NK-92 (cell line): ENCODE measurements at regions not wholly inside any gene's neighbourhood (a gene's known extent, or its start where the extent isn't known, plus 50 kb on each side); places are given as distances from the start of the nearest gene placed in this dataset.
"Not testable (repeated sequence)": the region's sequence is repeated elsewhere in the genome, so short reads cannot be mapped to it uniquely, and the experiment has no call there.

Source experiments
- DNase-seq: peaks from one replicate; lab custom pipeline; 2025; ENCODE audit not compliant: unreplicated experiment; lab: John Stamatoyannopoulos, UW

GRCh38 chr18:76721207-76721996 is 101.0 kb upstream of the ZNF236 start:
- DNase-seq = peak; percentile 26

DNA sequence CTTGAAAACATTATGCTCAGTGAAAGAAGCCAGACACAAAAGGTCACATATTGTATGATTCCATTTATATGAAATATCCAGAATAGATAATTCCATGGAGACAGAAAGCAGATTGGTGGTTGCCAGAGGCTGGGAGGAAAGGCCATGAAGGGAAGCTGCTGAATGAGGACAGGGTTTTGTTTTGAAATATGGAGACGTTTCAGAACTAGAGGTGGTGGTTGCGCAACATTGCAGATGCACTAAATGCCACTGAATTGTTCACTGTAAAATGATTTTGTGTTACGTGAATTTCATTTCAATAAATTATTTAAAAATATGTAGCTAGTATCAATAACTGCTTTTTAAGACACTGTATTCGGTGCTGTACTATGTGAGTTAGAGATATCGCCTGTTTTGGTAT is 101.7 kb upstream of the ZNF236 start:
- no peak for DNase-seq

DNA sequence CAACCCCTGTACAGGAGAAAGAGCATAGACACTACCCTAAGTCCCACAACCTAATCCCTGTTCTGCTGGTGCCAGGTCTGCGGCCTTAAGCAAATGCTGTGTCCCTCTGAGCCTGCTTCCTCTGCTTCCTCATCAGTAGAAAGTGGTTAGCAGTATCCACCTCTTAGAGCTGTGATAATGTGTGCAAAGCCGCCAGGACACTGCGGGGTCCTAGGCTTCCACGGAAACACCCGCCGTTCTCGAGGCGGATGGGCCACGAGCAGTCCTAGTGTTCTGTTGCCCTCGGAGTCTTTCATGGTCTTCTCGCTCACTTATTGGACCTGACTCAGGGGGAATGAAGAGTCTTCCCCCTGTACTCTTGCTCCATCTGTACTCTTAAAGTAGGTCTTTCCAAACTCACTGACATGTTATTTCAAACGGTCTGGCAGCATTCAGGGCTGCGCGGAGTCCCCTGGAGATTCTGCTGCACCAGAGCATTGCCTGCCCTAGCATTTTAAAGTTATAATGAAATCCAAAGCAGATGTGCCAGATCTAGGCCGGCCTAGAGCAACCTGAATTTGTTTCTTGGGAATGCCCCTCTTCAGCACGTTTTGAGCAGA is 107.2 kb upstream of the ZNF236 start:
- DNase-seq = no peak

DNA sequence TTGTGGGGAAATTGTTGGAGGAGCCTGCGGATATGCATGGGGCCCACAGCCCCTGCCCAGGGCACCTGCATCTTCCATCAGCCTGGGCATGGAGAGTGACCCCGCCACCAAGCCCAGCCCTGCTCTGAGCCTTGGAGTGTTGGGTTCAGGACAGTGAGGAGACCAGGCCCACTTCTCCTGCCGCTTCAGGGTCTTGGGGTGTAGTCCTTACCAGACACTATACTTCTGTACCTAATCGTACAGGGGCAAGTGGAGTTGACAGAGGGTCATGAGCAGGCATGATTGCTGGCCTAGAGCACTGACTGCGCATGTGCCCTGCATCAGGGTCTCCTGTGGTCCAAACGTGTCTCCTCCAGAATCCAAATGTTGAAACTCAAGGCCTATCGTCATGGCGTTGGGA is 108.9 kb upstream of the ZNF236 start:
- DNase-seq = no peak

- no peak for DNase-seq
Measured at GRCh38 chr18:76712511-76713140, 109.7 kb upstream of the ZNF236 start.

DNA sequence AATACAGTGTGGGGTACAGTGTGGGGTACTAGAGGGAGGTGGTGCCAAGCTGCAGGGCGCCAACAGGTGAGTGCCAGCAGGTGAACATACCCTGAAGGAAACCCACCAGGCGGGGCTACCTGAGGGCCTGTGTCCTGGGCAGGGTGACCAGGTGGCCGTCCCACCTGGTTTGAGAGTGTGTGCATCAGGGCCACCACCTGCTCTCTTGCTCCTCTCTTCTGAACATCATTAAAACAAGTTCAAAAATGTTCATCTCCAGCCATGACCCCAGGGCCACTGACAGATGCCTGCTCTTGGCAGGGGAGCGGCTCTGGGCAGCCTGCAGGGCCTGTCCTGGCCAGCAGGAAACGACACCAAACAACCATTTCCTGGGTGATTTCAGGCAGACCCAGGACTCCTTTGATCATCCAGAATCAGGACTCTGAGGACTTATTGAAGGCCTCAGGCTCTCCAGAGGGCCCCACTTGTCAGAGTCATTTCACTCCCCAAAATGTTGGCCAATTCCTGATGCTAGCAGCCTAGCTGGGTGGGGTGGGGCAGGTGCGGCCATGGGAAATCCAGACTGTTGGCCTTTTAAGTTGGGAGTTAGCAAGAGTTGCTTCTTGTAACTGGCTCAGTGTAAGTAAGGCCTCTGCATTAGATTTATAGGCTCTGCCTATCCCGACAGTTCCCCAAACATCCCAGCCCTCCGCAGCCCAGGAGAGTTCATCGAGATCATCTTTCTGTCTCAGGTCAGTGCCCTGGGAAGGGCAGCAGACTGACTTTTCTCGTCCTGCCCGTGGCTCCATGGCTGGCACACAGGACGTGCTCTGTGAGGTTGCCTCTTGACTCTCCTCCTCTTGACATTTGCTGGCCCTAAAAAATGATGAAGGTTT is 111.5 kb upstream of the ZNF236 start:
- no peak for DNase-seq

DNA sequence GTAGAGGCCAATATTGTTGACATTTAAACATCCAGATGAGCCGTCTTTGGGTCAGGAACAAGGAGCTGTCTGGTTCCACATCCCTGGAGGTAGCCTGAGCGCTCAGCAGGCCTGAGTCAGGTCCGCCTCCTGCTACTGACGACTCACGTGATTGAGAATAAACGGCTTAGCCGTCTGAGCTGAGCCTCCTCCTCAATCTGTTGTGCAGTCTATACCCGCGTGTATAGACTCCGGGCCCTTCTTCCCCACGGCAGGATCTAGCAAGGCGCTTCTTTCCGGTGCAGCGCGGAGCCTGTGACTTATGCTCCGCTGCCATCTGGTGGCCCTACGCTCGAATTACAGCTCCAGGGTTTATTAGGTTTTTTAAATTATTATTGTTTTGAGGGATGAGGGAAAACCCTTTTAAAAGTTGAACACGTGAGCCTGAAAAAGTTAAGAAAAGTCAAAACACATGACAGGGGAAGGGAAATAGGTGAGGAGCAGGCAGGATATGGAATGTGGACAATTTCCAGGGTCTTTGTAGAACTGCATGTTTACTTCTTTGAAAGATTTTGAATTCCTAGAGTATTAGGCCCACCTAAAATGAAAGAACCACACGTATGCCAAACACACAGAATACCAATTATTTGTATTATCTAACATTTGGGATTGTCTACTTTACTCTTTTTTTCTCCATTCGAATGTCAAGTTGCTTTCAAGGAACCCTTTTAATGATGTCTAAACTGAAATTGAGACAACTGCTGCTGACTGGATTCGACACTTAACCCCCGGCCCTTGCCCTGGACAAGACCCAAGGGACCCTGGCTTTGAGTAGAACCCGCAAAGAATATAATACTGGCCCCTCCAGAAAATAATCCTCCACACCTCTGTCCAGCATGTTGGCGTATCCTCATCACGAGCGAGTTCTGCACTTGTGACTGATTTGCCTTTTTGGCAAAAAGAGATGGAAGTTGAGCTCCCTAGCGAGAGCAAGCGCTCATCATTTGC is 112.4 kb upstream of the ZNF236 start:
- no peak for DNase-seq

GRCh38 chr18:76708722-76709353 is 113.5 kb upstream of the ZNF236 start:
- DNase-seq = no peak

GRCh38 chr18:76708071-76708721 is 114.2 kb upstream of the ZNF236 start:
- DNase-seq = no peak

DNA sequence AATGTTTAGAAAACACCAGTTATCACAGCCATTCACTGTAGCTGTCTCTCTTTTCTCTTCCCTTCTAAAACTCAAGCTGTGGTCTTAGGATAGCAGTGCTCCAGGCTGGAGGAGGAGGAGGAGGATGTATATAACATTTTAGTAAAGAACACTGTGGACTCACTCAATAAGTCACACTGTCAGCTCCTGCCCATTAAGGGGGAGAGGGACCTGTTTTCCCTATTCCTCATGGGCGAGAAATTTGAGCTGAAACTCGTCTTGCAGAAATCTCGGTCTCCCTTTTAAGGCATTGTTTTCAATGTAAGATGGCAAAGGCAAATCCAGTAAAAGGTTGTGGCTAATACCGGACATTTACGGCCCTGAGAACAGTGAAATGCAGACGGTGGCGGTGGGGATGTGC is 114.8 kb upstream of the ZNF236 start:
- DNase-seq = no peak

GRCh38 chr18:76704589-76704988 is 117.8 kb upstream of the ZNF236 start:
- not testable (repeated sequence) for DNase-seq

DNA sequence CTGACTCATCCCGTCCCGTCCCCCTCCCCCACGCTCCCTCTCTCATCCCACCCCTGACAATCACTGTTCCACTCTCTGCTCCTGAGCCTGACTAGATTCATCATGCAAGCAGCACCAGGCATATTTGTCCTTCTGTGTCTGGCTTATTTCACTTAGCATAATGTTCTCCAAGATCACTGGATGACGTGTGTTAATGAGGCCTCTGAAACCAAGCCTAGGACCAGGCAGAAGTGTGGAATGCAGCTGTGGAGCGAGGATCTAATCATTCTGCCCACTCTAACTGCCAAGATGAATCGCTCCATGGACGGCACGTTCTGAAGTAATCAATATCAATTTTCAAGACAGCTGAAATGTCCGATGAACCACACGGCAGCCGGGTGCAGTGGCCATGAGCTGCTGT is 122.4 kb upstream of the ZNF236 start:
- no peak for DNase-seq

- no peak for DNase-seq
Measured at GRCh38 chr18:76697441-76697901, 124.9 kb upstream of the ZNF236 start.

DNA sequence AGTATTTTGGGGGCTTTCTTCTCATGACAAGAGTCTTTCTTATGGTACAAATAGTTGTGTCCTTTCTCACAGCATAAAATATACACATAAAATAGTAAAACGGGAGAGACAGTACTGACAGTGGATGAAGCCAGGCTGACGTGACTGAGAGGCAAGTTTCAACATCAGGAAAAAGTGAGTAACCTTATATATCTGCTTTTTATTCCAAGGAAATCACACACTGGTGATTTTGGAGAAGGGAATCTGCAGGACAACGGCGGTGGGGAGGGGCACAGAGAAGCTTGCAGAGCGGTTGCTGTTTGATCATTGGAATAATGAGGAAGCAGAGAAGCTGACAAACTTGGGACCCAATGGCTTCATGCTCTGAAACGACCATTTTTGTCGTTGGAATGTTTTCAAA is 130.6 kb upstream of the ZNF236 start:
- no peak for DNase-seq

GRCh38 chr18:76689646-76690264 is 132.6 kb upstream of the ZNF236 start:
- DNase-seq = no peak

GRCh38 chr18:76688724-76689472 is 133.5 kb upstream of the ZNF236 start:
- DNase-seq = no peak

- no peak for DNase-seq
Measured at GRCh38 chr18:76687304-76687962, 134.9 kb upstream of the ZNF236 start.
